ENCODE measurements at regions not wholly inside any gene's neighbourhood (a gene's known extent, or its start where the extent isn't known, plus 50 kb on each side); places are given as distances from the start of the nearest gene placed in this dataset.

DNA sequence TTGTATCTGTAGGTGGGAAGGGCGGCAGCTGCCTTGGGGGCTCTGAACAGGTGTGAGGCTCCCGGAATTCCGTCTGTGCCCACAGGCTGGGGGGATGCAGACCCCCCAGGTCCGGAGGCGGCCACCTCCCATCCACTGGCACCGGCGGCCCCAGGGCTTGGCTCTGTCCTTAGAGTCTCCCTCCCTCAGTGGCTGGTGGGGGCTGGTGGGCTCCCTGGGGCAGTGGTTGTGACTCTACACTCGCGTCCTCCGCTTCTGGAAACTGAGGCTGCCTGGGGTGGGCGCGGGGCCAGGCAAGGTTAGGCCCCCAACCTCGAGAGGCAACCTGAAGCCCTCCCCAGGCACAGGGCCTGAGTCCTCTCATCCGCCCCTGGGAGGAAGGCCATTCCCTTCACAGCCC lies 1305.4 kb downstream of the BRD1 start:
- H3K4me1 Mint-ChIP-seq: no peaks in the 10 kb centered on the region
- no peak for DNase-seq (ENCODE audit: low spot score in 2 of 2)
- H3K36me3 Mint-ChIP-seq: no peaks in the 10 kb centered on the region
- H3K27ac Mint-ChIP-seq: no peak overlapping the region
- ATAC-seq (ENCODE audit: low read depth): no peak
- no peaks in the 10 kb centered on the region for H3K9me3 Mint-ChIP-seq
- no peak overlapping the region for H3K4me3 Mint-ChIP-seq
- H3K27me3 Mint-ChIP-seq: peaks cover 6% of the 10 kb centered on the region

DNA sequence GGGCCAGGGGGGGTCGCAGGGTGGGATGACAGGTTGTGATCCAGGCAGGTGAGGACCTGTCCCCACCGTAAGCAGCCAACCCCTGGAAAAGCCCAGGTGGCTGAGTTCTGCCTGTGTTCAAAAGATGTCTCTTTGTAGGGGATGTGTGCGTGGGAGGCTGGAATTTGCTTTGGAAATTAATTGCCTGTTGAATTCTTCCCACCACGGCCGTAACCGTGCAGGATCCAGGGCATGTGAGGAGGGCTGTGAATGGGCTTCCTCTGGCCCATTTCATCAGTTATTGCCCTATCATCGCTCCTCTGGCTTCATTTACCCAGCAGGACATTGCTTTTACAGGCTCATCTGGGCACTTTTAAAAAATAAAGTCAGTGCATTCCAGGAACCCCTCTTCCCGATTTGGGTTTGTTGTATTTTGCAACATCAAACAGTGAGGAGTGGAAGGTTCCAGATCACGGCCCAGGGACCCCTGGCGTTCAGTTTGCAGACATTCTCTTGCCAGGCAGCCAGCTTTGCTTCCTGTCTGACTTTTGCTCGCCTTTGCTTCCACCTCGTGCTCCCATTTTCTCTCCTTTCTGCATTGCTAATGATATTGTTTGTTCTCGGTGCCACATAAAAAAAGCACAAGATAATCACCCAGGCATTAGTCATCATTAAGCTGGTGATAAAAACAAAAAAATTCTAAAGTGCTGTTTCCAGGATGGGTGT lies 1306.6 kb downstream of the BRD1 start:
- DNase-seq (ENCODE audit: low spot score in 2 of 2) (no peak), ATAC-seq (ENCODE audit: low read depth) (no peak)
- Mint-ChIP-seq H3K4me3 (no peak overlapping the region), H3K4me1 (no peaks in the 10 kb centered on the region), H3K27me3 (peaks cover 5% of the 10 kb centered on the region), H3K27ac (no peak overlapping the region), H3K9me3 (no peaks in the 10 kb centered on the region), H3K36me3 (no peaks in the 10 kb centered on the region)

DNA sequence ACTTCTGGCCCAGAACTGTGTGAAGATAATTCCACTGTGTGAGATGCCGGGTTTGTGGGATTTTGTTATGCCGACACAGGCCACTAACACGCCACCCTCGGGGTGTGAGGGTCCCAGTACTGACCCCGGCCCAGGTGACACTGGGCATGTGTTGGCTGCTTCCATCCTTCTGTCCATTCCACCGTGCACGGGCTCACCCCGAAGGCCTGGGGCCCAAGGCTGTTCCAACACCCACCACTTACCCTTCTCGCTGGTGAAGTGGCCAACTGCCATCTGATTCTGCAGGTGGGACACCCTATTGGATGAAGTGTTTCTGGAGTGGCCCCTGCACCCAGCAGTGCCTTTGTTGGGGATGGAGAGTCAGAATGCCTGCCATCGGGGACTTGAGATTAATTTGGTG lies 1307.5 kb downstream of the BRD1 start:
- DNase-seq (ENCODE audit: low spot score in 2 of 2): no peak

DNA sequence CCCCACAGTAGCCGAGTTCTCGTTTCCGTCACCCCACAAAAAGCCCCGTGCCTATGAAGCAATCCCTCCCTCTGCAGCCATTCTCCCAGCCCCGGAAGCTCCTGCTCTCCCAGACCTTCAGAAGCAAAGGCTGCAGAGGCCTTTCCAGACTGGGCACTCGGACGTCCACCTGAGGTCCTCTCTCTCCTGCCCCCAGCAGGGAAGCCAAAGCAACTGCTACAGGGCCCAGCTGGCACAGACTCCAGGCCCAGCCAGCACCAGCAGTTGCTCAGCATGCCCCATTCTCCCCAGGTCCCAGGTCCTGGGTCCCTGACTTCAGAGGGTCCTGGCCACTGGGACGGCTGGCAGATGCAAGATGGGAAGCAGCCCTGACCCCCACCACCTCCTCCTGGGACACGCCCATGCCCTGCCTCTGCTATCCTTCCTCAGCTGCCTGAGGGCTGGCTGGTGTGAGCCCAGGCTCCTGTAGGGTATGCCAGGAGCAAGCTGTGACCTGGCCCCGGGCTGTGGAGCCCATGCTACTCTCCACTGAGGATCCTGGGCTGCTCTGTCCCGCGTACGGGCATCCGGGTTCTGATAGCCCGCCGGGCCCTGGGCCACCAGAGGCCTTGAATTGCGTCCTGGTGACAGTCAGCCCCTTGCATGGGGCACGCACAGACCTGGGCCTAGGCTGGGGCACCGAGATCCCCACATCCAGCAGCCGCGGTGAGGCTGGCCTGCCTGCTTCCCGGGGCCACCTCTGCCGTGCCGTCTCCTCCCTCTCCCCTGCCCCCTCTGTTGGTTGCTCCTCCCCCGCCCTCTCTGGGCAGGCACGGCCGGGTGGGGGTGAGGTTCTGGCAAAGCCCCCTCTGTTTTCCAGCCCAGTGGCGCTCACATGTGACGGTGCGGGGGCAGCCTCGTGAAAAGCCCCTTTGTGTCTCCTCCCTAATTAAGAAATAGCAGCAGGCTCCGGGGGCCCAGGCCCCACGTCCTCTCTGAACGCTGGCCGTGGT lies 1310.3 kb downstream of the BRD1 start:
- H3K27me3 Mint-ChIP-seq: no peaks in the 10 kb centered on the region
- H3K4me3 Mint-ChIP-seq: no peak overlapping the region
- H3K36me3 Mint-ChIP-seq: no peaks in the 10 kb centered on the region
- no peak overlapping the region for H3K27ac Mint-ChIP-seq
- ATAC-seq (ENCODE audit: low read depth) (no peak), DNase-seq (ENCODE audit: low spot score in 2 of 2) (no peak)
- H3K4me1 Mint-ChIP-seq: no peaks in the 10 kb centered on the region
- no peaks in the 10 kb centered on the region for H3K9me3 Mint-ChIP-seq

More for the DNA sequence above, 1307.5 kb downstream of the BRD1 start:
- H3K27ac Mint-ChIP-seq: no peak overlapping the region
- no peaks in the 10 kb centered on the region for H3K27me3 Mint-ChIP-seq
- ATAC-seq (ENCODE audit: low read depth): no peak
- no peaks in the 10 kb centered on the region for H3K4me1 Mint-ChIP-seq
- no peaks in the 10 kb centered on the region for H3K36me3 Mint-ChIP-seq
- no peaks in the 10 kb centered on the region for H3K9me3 Mint-ChIP-seq
- no peak overlapping the region for H3K4me3 Mint-ChIP-seq

DNA sequence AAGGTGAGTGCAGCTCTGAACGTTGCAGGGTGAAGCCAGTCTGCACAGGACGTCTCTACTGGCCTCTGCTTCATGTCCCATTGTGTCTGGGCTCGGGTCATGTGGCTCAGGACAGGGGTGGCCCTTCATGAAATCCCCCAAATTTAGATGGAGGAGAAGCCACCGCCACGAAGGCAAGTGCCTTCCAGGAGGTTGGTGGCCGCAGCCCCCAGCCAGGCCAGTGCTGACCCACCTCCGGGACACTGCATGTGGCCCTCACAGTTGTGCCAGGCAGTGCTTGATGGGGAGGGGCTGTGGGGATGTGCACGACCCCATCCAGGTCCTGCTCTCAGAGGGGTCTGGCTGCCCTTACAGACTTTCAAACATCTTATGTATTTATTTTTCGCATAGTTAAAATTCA lies 1311.1 kb downstream of the BRD1 start:
- DNase-seq (ENCODE audit: low spot score in 2 of 2) (no peak), ATAC-seq (ENCODE audit: low read depth) (no peak)
- H3K36me3 Mint-ChIP-seq: no peaks in the 10 kb centered on the region
- H3K27me3 Mint-ChIP-seq: no peaks in the 10 kb centered on the region
- H3K4me3 Mint-ChIP-seq: no peak overlapping the region
- no peak overlapping the region for H3K27ac Mint-ChIP-seq
- H3K4me1 Mint-ChIP-seq: no peaks in the 10 kb centered on the region
- no peaks in the 10 kb centered on the region for H3K9me3 Mint-ChIP-seq

DNA sequence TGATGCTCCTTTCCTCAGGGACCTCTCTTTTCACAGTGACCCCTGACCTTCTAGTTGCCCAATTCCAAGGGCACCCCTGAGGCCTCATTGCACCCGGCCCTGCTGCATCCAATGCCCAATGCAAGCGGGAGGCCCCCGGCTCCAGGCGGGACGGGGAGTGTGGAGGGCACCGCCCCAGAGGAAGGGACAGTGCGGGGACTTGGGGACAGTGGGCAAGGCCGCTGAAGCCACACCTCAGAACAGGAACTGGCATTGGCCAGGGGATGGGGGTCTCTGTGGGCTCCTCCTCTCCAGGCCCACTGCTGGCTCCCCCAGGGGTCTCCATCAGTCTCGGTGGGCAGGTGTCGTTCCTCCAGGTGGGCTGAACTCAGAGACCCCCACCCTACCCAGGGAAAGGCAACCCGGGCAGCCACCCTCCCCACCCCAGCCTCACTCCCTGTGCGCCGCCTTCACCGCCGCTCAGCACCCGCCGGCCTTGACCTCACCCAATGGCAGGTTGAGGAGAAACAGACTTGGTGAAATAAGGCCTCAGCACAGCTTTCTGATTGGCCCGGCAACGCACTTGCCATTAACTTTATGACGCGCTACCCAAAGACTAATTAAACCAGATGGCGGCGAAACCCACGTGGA lies 1312.0 kb downstream of the BRD1 start:
- Mint-ChIP-seq H3K4me3 (no peak overlapping the region), H3K36me3 (no peaks in the 10 kb centered on the region), H3K27ac (no peak overlapping the region), H3K9me3 (no peaks in the 10 kb centered on the region), H3K27me3 (no peaks in the 10 kb centered on the region), H3K4me1 (no peaks in the 10 kb centered on the region)
- ATAC-seq (ENCODE audit: low read depth) (no peak), DNase-seq (ENCODE audit: low spot score in 2 of 2) (no peak)

DNA sequence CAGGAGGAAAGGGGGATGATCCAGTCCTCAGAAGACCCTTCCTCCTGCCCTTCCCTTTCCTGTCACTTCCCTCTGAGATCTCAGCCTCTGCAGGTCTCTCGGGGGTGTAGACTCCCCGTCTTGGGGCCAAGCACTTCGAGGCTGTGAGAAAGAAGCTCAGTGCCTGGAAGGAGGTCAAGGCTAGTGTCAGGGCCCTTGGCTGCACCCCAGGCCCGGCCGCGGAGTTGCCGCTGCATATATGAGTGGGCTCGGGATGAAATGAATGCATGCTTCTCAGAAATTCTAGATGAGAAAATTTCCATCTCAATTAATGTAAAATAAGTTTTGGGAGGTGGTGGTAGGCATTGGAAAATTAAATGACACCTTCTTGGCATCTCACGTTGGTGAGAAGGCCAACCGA lies 1313.7 kb downstream of the BRD1 start:
- H3K4me3 Mint-ChIP-seq: no peak overlapping the region
- DNase-seq (ENCODE audit: low spot score in 2 of 2): no peak
- no peaks in the 10 kb centered on the region for H3K4me1 Mint-ChIP-seq
- ATAC-seq (ENCODE audit: low read depth): no peak
- no peaks in the 10 kb centered on the region for H3K27me3 Mint-ChIP-seq
- no peaks in the 10 kb centered on the region for H3K36me3 Mint-ChIP-seq
- no peak overlapping the region for H3K27ac Mint-ChIP-seq
- no peaks in the 10 kb centered on the region for H3K9me3 Mint-ChIP-seq

DNA sequence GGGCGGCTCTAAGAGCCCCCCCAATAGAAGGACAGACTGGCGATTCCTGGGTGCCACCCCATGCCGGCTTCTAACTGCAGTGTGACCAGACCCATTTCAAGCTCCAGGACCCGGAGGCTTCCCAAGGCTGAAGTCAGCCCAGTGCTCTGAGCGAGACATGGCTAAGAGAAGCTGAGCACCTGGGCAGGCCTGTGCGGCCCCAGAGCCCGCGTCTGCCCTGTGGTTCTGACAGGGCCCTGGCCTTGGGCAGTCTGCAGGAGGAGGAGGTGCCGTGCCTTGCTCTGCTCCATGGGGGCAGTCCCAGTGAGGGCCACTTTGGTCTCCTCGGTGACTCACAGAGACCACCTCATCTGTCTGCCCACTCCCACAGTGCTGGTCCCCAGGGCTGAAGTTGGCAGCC lies 1314.2 kb downstream of the BRD1 start:
- Mint-ChIP-seq H3K36me3 (no peaks in the 10 kb centered on the region), H3K27ac (no peak overlapping the region)

DNA sequence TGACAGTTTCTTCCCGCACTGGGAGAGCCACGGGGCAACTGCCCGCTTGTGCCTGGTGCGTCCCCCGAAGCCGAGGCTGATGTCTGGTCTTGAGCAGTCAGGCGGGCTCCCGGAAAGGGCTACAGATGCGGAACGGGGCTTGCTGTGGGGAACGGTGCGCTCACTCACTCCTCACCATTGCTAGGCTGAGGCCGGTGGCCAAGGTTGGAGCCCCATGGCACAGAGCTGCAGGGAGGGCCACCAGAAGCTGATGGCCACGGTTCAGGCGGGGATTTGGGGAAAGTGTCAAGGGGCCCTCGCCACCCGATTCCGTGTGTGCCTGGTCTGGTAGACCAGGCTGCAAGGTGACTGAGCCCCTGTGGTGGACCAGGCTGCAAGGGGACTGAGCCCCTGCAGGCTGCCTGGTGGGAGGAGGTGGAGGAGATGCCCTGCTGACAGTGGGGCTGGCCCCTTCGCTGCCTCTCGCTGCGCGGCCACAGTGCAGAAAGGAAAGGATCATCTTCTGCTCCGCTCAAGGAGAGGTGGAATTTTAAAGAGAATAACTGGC lies 1315.8 kb downstream of the BRD1 start:
- H3K36me3 Mint-ChIP-seq: no peaks in the 10 kb centered on the region
- DNase-seq (ENCODE audit: low spot score in 2 of 2) (no peak), ATAC-seq (ENCODE audit: low read depth) (no peak)
- H3K27me3 Mint-ChIP-seq: peaks cover 2% of the 10 kb centered on the region
- no peaks in the 10 kb centered on the region for H3K4me1 Mint-ChIP-seq
- no peaks in the 10 kb centered on the region for H3K9me3 Mint-ChIP-seq
- no peak overlapping the region for H3K4me3 Mint-ChIP-seq
- H3K27ac Mint-ChIP-seq: no peak overlapping the region

More for the DNA sequence above, 1314.2 kb downstream of the BRD1 start:
- no peaks in the 10 kb centered on the region for H3K9me3 Mint-ChIP-seq
- H3K4me3 Mint-ChIP-seq: no peak overlapping the region
- H3K4me1 Mint-ChIP-seq: no peaks in the 10 kb centered on the region
- no peaks in the 10 kb centered on the region for H3K27me3 Mint-ChIP-seq
- ATAC-seq (ENCODE audit: low read depth) (no peak), DNase-seq (ENCODE audit: low spot score in 2 of 2) (no peak)

DNA sequence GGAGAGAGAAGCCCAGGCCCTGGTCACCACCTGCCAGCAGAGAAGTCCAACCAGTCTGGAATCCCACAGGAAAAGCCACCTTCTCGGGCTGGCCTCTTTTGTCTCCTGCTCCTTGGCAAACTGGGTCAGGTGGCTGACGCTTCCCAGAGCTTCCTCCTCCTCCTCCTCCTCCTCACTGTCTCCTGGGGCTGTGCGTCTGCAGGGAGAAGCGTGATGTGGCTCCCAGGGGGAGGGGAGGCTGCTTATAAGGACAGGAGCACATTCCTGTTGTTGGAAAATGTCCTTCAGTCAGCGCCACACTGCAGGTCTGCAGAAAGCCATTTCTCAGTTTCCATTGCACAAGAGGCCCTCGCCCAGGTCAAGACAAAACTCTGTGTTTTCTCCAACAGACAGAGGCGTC lies 1316.5 kb downstream of the BRD1 start:
- H3K4me1 Mint-ChIP-seq: no peaks in the 10 kb centered on the region
- H3K27ac Mint-ChIP-seq: no peak overlapping the region
- H3K36me3 Mint-ChIP-seq: no peaks in the 10 kb centered on the region
- no peaks in the 10 kb centered on the region for H3K9me3 Mint-ChIP-seq
- H3K4me3 Mint-ChIP-seq: no peak overlapping the region
- ATAC-seq (ENCODE audit: low read depth) (no peak), DNase-seq (ENCODE audit: low spot score in 2 of 2) (no peak)
- H3K27me3 Mint-ChIP-seq: peaks cover 2% of the 10 kb centered on the region

DNA sequence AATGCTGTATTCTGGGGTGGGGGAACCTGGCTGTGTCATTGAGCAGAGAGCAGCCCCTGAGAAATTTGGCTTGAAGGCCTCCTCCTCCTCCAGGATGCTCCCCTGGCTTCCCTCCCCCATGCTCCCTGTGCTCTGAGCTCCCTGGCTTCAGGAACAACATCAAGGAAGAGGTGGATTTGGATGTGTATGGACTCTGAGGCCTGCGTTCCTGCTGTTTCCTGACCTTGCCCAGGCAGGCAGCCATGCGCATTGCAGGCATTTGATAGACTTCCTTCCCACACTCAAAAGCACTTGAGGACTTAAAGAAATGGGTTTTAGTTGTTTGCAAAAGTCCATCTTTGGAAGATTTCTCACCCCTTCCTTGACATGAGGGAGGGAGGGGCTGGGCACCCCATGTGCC lies 1317.1 kb downstream of the BRD1 start:
- Mint-ChIP-seq H3K36me3 (no peaks in the 10 kb centered on the region), H3K9me3 (no peaks in the 10 kb centered on the region), H3K4me3 (no peak overlapping the region), H3K27ac (no peak overlapping the region), H3K27me3 (peaks cover 2% of the 10 kb centered on the region), H3K4me1 (no peaks in the 10 kb centered on the region)
- ATAC-seq (ENCODE audit: low read depth): no peak
- no peak for DNase-seq (ENCODE audit: low spot score in 2 of 2)

DNA sequence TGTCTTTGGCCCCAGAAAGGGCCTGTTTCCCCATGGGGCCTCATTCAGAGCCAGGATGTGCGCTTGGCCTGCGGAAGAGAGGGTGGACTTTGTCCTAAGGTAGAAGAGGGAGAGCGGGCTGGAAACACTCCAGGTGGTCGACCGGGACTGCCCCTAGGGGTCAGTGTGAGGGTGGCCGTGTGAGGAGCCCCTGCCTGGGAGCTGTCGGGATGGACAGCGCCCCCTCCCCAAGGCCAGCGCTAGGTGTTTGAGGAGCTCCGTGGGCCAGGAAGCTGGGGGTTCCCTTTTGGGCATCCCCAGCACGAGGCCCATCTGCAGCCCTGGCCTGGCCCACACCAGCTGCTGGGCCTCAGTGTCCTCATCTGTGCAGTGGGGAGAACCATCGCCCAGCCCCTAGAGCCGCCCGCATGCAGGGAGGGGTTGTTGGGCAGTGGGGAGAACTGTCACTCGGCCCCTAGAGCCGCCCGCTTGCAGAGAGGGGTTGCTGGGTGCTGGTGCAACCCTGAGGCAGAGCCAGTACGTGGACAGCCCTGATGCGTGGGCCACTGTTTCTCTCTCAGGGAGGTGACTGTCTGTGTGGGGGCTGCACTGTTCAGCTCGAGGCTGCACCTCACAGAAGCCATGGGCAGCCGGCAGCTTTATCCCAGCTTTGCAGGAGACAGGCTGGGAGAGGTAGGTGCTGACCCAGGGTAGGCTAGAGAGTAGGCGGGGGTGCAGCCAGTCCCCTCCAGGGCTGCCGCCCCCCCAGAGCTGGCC lies 1319.9 kb downstream of the BRD1 start:
- no peak overlapping the region for H3K27ac Mint-ChIP-seq
- no peaks in the 10 kb centered on the region for H3K36me3 Mint-ChIP-seq
- no peak overlapping the region for H3K4me3 Mint-ChIP-seq
- ATAC-seq (ENCODE audit: low read depth) (no peak), DNase-seq (ENCODE audit: low spot score in 2 of 2) (no peak)
- H3K4me1 Mint-ChIP-seq: no peaks in the 10 kb centered on the region
- no peaks in the 10 kb centered on the region for H3K9me3 Mint-ChIP-seq
- H3K27me3 Mint-ChIP-seq: peaks cover 2% of the 10 kb centered on the region

DNA sequence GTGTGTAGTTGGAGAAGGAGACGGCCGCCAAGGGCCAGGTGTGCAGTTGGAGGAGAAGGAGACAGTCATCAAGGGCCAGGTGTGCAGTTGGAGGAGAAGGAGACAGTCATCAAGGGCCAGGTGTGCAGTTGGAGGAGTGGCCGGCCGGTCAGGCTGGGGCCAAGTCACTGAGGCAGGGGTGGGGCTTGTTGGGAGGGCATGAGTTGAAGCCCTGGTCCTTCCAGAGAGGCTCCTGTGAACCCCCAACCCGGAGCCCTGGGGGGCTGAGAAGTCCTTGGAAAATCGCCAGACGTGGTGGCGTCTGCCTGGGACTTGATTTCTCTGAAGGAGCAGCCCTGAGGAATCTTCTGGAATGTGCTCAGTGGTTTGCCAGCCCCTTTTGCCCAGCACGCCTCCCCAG lies 1320.5 kb downstream of the BRD1 start:
- Mint-ChIP-seq H3K4me1 (no peaks in the 10 kb centered on the region), H3K27me3 (peaks cover 2% of the 10 kb centered on the region), H3K36me3 (no peaks in the 10 kb centered on the region), H3K27ac (no peak overlapping the region), H3K4me3 (no peak overlapping the region), H3K9me3 (no peaks in the 10 kb centered on the region)
- DNase-seq (ENCODE audit: low spot score in 2 of 2) (no peak), ATAC-seq (ENCODE audit: low read depth) (no peak)
